ENCODE measurements at regions not wholly inside any gene's neighbourhood (a gene's known extent, or its start where the extent isn't known, plus 50 kb on each side); places are given as distances from the start of the nearest gene placed in this dataset.

DNA sequence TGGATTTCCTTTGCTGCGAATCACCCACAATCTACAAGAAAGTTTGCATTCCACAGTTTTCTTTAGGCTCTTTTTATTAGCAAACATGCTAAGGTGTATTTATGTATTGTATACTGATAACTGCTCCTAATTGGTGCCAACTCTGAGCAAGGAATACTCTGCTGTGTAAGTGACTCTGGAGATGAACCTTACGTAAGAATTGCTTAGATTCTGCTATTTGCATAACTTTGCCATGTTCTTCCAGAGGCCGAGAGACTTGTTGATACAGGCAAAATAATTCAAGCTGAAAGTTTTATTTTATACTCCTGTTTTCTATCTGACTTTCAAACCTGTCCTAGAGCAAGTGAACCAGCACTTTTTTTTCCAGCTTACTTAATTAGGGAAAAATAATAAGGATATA lies 461.3 kb downstream of the GJA1 start (continued):
- TF ChIP-seq, protein P1, sequence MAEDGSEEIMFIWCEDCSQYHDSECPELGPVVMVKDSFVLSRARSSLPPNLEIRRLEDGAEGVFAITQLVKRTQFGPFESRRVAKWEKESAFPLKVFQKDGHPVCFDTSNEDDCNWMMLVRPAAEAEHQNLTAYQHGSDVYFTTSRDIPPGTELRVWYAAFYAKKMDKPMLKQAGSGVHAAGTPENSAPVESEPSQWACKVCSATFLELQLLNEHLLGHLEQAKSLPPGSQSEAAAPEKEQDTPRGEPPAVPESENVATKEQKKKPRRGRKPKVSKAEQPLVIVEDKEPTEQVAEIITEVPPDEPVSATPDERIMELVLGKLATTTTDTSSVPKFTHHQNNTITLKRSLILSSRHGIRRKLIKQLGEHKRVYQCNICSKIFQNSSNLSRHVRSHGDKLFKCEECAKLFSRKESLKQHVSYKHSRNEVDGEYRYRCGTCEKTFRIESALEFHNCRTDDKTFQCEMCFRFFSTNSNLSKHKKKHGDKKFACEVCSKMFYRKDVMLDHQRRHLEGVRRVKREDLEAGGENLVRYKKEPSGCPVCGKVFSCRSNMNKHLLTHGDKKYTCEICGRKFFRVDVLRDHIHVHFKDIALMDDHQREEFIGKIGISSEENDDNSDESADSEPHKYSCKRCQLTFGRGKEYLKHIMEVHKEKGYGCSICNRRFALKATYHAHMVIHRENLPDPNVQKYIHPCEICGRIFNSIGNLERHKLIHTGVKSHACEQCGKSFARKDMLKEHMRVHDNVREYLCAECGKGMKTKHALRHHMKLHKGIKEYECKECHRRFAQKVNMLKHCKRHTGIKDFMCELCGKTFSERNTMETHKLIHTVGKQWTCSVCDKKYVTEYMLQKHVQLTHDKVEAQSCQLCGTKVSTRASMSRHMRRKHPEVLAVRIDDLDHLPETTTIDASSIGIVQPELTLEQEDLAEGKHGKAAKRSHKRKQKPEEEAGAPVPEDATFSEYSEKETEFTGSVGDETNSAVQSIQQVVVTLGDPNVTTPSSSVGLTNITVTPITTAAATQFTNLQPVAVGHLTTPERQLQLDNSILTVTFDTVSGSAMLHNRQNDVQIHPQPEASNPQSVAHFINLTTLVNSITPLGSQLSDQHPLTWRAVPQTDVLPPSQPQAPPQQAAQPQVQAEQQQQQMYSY (CRISPR knock-in tag; IDR thresholded peaks at IDR 0.05): no peak
- no peak for TF ChIP-seq DPF2 (IDR thresholded peaks at IDR 0.05)
- no peak for TF ChIP-seq PAX5 (IDR thresholded peaks at IDR 0.05; ENCODE audit: borderline replicate concordance, low read depth, low read length)
- TF ChIP-seq ZNF207 (IDR thresholded peaks at IDR 0.05; ENCODE audit: borderline replicate concordance): no peak
- no peak for TF ChIP-seq ZNF384 (IDR thresholded peaks at IDR 0.05; ENCODE audit: borderline replicate concordance, low read depth, low read length)
- TF ChIP-seq ZNF274 (IDR thresholded peaks at IDR 0.05; ENCODE audit: insufficient read depth, insufficient read length): no peak

DNA sequence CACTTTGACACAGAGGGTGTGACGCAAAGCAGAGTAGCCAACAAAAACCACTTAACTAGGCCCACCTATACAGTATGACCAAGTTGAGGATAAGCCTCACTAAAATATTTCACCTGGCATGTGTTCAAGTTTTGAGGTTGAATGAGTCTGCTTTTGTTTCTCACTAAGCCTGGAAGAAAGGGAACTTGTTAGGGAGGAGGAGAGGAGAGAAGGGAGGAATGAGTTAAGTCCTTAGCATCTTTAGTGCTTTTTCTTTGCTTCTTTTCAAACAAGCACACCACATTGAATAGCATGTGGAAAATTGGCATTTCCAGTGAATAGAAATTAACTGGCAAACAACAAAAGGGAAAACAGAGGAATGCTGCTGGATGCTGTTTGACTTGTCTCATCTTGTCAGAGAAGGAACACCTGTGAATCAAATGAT lies 461.9 kb downstream of the GJA1 start:
- ChIA-PET POLR2A (no interaction called here), SMC1A (ENCODE audit: uncharacterized antibody, unreplicated experiment) (no interaction called here), RAD21 (ENCODE audit: unreplicated experiment) (no interaction called here), CTCF (no interaction called here)
- Histone ChIP-seq H3K4me1 (ENCODE audit: control insufficient read depth, insufficient read depth, low read length) (no peaks in the 10 kb centered on the region), H3K9ac (ENCODE audit: control insufficient read depth, insufficient read depth, low read length) (no peak overlapping the region), H2AFZ (ENCODE audit: control insufficient read depth, low read depth, low read length) (no peak overlapping the region), H4K20me1 (ENCODE audit: control insufficient read depth, insufficient read depth) (no peaks in the 10 kb centered on the region), H3K27me3 (replicated peaks in 1 of 2; ENCODE audit: control insufficient read depth in 2 of 2, insufficient read depth in 2 of 2, low read length in 1 of 2) (no peaks in the 10 kb centered on the region), H3K36me3 (ENCODE audit: control insufficient read depth in 2 of 2, insufficient read depth in 2 of 2, low read length in 1 of 2) (no peaks in the 10 kb centered on the region), H3K4me2 (ENCODE audit: control insufficient read depth, insufficient read depth) (no peak overlapping the region), H3K27ac (ENCODE audit: control insufficient read depth, insufficient read depth) (no peak overlapping the region), H3K79me2 (ENCODE audit: control insufficient read depth, insufficient read depth, low read length) (no peaks in the 10 kb centered on the region), H3K9me3 (replicated peaks; ENCODE audit: control insufficient read depth, insufficient read depth, low read length) (no peaks in the 10 kb centered on the region), H3K4me3 (no peak overlapping the region)
- no TSS peak for BruUV-seq (replicated peaks)
- TF ChIP-seq HDGF (IDR thresholded peaks at IDR 0.05): no peak
- TF ChIP-seq, protein P2, sequence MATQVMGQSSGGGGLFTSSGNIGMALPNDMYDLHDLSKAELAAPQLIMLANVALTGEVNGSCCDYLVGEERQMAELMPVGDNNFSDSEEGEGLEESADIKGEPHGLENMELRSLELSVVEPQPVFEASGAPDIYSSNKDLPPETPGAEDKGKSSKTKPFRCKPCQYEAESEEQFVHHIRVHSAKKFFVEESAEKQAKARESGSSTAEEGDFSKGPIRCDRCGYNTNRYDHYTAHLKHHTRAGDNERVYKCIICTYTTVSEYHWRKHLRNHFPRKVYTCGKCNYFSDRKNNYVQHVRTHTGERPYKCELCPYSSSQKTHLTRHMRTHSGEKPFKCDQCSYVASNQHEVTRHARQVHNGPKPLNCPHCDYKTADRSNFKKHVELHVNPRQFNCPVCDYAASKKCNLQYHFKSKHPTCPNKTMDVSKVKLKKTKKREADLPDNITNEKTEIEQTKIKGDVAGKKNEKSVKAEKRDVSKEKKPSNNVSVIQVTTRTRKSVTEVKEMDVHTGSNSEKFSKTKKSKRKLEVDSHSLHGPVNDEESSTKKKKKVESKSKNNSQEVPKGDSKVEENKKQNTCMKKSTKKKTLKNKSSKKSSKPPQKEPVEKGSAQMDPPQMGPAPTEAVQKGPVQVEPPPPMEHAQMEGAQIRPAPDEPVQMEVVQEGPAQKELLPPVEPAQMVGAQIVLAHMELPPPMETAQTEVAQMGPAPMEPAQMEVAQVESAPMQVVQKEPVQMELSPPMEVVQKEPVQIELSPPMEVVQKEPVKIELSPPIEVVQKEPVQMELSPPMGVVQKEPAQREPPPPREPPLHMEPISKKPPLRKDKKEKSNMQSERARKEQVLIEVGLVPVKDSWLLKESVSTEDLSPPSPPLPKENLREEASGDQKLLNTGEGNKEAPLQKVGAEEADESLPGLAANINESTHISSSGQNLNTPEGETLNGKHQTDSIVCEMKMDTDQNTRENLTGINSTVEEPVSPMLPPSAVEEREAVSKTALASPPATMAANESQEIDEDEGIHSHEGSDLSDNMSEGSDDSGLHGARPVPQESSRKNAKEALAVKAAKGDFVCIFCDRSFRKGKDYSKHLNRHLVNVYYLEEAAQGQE (IDR thresholded peaks at IDR 0.05; ENCODE audit: low read depth, low read length): no peak
- no peak for FAIRE-seq
- no peak for ATAC-seq
- in situ Hi-C loops (cut with MboI) (no loop called here), intact Hi-C loops (cut with micrococcal nuclease; ENCODE audit: unreplicated experiment) (no loop called here)
- DNase-seq (ENCODE audit: low read depth, low spot score): no peak
- 92% methylated on average over 1 of the region's 1 CpG for WGBS (ENCODE audit: insufficient coverage, insufficient replicate concordance, low lambda C conversion rate, missing lambda C conversion rate)

All from GM12878 (cell line).